Stimulated activated CD4-positive, alpha-beta T cell treated with anti-CD3 and anti-CD28 coated beads, TNF-alpha, amount 100 ng/mL, for 24 hours (primary cell): ENCODE measurements at regions not wholly inside any gene's neighbourhood (a gene's known extent, or its start where the extent isn't known, plus 50 kb on each side); places are given as distances from the start of the nearest gene placed in this dataset.

Experiments
- DNase-seq, 3 experiments: peaks; one replicate each; pipeline ENCODE4 v3.0.0-alpha.2; 2020; ENCODE audit warnings: low read depth in 3 of 3

DNA sequence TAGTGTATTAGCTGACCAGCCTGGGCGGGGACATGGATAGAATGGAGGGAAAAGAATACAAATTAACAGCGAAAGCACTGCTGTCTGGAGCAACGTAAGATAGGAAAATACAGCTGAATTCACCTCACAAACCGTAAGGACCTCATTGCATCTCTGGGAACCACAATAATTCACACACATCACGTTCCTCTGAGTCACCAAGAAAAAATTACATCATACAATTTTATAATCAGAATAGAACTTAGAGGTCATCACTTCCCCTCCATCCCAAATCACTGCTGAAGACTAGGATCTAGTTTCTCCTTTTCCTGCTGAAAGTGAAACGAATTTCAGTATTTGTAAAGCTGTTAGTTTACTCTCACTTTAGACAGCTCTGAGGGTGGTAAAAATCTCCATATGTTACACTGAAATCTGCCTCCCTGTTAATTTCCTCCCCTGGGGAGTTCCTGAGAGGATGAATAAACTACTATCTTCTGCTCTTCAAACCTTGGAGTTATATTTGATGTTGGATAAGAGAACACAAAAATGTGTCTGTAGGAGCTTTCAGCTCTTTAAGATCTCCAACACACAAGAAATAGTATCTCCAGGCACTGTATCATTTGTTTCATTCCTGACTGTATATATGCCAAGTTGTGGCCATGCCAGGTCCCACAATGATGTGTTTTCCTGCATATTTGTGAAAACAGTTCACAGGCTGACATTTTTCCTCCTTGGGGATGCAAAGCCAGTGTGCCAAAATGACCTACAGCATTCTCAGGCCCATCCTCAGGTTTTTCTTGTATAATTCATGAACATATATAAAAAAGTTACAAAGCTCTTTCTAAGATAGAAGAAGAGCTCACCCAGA is 63.8 kb upstream of the SSTR1 start:
- no peak for DNase-seq

- no peak for DNase-seq
Observed at GRCh38 chr14:38145142-38145541, 62.6 kb upstream of the SSTR1 start.

GRCh38 chr14:38150075-38150474 is 57.6 kb upstream of the SSTR1 start:
- no peak for DNase-seq
